ENCODE measurements at regions not wholly inside any gene's neighbourhood (a gene's known extent, or its start where the extent isn't known, plus 50 kb on each side); places are given as distances from the start of the nearest gene placed in this dataset.

GRCh38 chr4:45099471-45099870, 373.1 kb upstream of the GNPDA2 start:
- Mint-ChIP-seq H3K36me3 (no peaks in the 10 kb centered on the region), H3K27me3 (no peaks in the 10 kb centered on the region), H3K27ac (no peak overlapping the region), H3K4me3 (no peak overlapping the region), H3K4me1 (no peaks in the 10 kb centered on the region), H3K9me3 (peaks cover 3 to 4% of the 10 kb centered on the region in 2 donors)
- DNase-seq: no peak
- no peak for ATAC-seq (replicated peaks)

DNA sequence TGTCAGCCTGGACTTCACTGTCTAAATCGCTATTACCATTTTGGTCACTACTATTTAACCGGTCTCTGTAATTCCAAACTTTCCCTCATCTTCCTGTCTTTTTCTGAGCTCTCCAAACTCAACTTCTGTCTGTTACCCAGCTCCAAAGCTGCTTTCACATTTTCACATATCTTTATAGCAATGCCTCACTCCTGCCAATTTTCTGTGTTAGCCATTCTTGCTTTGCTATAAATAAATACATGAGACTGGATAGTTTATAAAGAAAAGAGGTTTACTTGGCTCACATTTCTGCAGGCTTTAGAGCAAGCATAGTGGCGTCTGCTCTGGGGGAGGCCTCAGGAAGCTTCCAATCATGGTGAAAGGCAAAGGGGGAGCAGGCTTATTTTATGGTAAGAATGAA, 368.3 kb upstream of the GNPDA2 start:
- Mint-ChIP-seq H3K4me1 (no peaks in the 10 kb centered on the region), H3K9me3 (peaks cover 14 to 17% of the 10 kb centered on the region in 2 donors), H3K27ac (no peak overlapping the region), H3K4me3 (no peak overlapping the region), H3K36me3 (no peaks in the 10 kb centered on the region), H3K27me3 (no peaks in the 10 kb centered on the region)
- ATAC-seq (replicated peaks) (no peak), DNase-seq (no peak)

DNA sequence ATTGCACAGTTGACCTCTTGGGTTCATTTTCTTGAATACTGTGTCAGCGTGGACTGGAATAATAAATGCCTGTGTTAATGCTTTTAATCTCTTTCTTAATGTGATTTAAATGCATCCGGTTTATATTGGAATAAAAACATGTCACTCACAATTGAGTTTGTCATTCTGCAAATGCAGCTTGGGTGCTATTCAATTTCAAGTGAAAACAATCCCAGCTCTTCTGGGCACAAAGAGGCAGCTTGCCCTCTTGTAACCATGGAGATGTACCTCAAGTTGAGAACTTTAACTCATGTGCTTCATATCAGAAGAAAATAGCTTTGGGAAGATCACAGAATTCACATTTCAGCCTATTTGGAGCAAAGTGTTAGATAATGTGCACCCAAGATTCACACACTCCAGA, 355.7 kb upstream of the GNPDA2 start:
- Mint-ChIP-seq H3K27ac (no peak overlapping the region), H3K4me1 (no peaks in the 10 kb centered on the region), H3K9me3 (peaks cover 8 to 12% of the 10 kb centered on the region in 2 donors), H3K27me3 (no peaks in the 10 kb centered on the region), H3K36me3 (no peaks in the 10 kb centered on the region), H3K4me3 (no peak overlapping the region)
- DNase-seq: no peak
- no peak for ATAC-seq (replicated peaks)

DNA sequence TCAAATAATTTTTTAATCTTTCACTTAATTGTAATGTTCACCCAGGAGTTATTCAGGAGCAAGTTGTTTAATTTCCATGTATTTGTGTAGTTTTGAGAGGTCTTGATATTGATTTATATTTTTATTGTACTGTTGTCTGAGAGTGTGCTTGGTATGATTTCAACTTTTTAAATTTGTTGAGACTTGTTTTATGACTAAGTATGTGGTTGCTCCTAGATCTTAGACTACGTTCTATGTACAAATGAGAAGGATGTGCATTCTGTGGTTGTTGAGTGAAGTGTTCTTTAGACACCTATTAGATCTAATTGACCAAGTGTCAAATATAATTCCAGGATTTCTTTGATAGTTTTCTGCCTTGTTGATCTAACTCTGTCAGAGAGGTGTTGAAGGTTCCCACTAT, 353.3 kb upstream of the GNPDA2 start:
- Mint-ChIP-seq H3K27ac (no peak overlapping the region), H3K9me3 (peaks cover 8 to 12% of the 10 kb centered on the region in 2 donors), H3K27me3 (no peaks in the 10 kb centered on the region), H3K36me3 (no peaks in the 10 kb centered on the region), H3K4me1 (no peaks in the 10 kb centered on the region), H3K4me3 (no peak overlapping the region)
- DNase-seq: no peak
- ATAC-seq (replicated peaks): no peak

- Mint-ChIP-seq H3K4me1 (no peaks in the 10 kb centered on the region), H3K4me3 (no peak overlapping the region), H3K36me3 (no peaks in the 10 kb centered on the region), H3K9me3 (peaks cover 7 to 8% of the 10 kb centered on the region in 2 donors), H3K27me3 (no peaks in the 10 kb centered on the region), H3K27ac (no peak overlapping the region)
- ATAC-seq (replicated peaks) (no peak), DNase-seq (no peak)
Observed at GRCh38 chr4:45078201-45078600, 351.8 kb upstream of the GNPDA2 start.

DNA sequence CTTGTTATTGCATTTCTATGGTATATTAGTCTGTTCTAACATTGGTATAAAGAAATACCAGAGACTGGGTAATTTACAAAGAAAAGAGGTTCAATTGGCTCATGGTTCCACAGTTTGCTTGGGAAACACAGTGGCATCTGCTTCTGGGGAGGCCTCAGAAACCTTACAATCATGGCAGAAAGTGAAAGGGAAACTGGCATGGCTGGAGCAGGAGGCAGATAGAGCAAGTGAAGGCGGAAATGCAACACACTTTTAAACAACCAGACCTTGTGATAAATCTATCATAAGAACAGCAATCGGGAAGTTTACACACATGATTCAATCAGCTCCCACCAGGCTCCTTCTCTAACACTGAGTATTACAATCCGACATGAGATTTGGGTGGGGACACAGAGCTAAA, 346.6 kb upstream of the GNPDA2 start:
- no peak overlapping the region for H3K27ac Mint-ChIP-seq
- ATAC-seq (replicated peaks): no peak
- no peak overlapping the region for H3K4me3 Mint-ChIP-seq

DNA sequence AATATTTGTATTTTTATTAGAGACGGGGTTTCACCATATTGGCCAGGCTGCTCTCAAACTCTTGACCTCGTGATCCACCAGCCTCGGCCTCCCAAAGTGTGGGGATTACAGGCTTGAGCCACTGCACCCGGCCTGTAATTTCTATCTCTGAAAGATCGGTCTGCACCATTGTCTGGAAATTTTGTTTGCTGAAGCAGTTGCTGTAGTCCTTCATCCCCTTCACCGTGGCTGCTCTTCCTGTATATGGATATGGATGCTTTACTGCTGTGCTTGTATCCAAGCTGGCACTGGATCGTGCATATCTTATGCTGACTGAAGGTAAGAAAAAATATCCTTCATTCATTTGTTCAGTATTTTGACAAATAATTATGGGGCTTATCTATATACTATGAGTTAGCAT, 338.4 kb upstream of the GNPDA2 start:
- Mint-ChIP-seq H3K9me3 (peaks cover 13% of the 10 kb centered on the region in 2 donors), H3K27ac (no peak overlapping the region), H3K27me3 (no peaks in the 10 kb centered on the region), H3K4me3 (no peak overlapping the region), H3K36me3 (no peaks in the 10 kb centered on the region), H3K4me1 (no peaks in the 10 kb centered on the region)
- DNase-seq (no peak), ATAC-seq (replicated peaks) (no peak)

More for the DNA sequence above, 346.6 kb upstream of the GNPDA2 start:
- no peaks in the 10 kb centered on the region for H3K36me3 Mint-ChIP-seq
- H3K9me3 Mint-ChIP-seq: peaks cover 5 to 10% of the 10 kb centered on the region in 2 donors
- no peaks in the 10 kb centered on the region for H3K4me1 Mint-ChIP-seq
- H3K27me3 Mint-ChIP-seq: no peaks in the 10 kb centered on the region
- DNase-seq: no peak

DNA sequence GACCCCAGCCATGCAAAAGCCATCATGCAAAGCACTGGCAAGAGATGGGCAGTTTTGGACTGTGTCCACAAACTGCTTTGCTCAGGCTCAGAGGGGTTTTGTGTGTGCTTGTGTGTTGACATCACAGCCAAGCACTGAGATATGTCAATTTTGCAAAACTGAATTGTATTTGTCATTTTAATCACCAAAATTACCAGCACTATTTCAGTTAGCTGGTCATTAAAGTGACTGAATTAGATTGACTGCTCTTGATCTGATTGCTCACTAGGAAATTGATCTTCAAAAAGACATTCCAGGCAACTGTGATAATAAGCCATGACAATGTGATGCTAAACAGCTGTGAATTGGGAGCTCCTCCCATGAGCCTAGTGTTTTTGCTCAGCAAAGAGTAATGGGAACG, 337.3 kb upstream of the GNPDA2 start:
- ATAC-seq (replicated peaks) (no peak), DNase-seq (no peak)
- Mint-ChIP-seq H3K4me1 (no peaks in the 10 kb centered on the region), H3K36me3 (no peaks in the 10 kb centered on the region), H3K27me3 (no peaks in the 10 kb centered on the region), H3K4me3 (no peak overlapping the region), H3K9me3 (peaks cover 9 to 13% of the 10 kb centered on the region in 2 donors), H3K27ac (no peak overlapping the region)

- Mint-ChIP-seq H3K36me3 (no peaks in the 10 kb centered on the region), H3K9me3 (peaks cover 10 to 13% of the 10 kb centered on the region in 2 donors), H3K4me1 (no peaks in the 10 kb centered on the region), H3K27me3 (no peaks in the 10 kb centered on the region), H3K27ac (no peak overlapping the region), H3K4me3 (no peak overlapping the region)
- no peak for ATAC-seq (replicated peaks)
- DNase-seq: no peak
Observed at GRCh38 chr4:45062935-45063545, 336.7 kb upstream of the GNPDA2 start.

DNA sequence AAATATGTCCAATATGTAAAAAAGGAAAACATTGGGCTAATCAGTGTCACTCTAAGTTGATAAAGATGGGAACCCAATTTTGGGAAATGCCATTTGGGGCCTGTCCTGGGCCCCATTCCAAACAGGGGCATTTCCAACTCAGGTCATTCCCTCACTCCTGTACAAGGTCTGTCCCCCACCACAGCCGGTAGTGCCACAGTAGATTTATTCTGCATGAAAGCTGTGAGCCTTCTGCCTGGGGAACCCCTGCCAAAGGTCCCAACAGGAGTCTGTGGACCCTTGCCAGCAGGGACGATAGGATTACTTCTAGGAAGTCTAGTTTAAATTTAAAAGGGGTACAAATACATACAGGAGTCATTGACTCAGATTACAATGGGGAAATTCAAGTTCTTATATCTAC, 317.6 kb upstream of the GNPDA2 start:
- no peak for DNase-seq
- Mint-ChIP-seq H3K9me3 (peaks cover 4 to 10% of the 10 kb centered on the region in 2 donors), H3K27me3 (no peaks in the 10 kb centered on the region), H3K4me3 (no peak overlapping the region), H3K27ac (no peak overlapping the region), H3K36me3 (no peaks in the 10 kb centered on the region), H3K4me1 (no peaks in the 10 kb centered on the region)
- no peak for ATAC-seq (replicated peaks)

GRCh38 chr4:45036677-45037076, 310.3 kb upstream of the GNPDA2 start:
- no peaks in the 10 kb centered on the region for H3K4me1 Mint-ChIP-seq
- H3K36me3 Mint-ChIP-seq: no peaks in the 10 kb centered on the region
- H3K4me3 Mint-ChIP-seq: no peak overlapping the region
- no peak overlapping the region for H3K27ac Mint-ChIP-seq
- DNase-seq: no peak
- ATAC-seq (replicated peaks): no peak
- H3K9me3 Mint-ChIP-seq: peaks cover 0 to 2% of the 10 kb centered on the region in 2 donors
- no peaks in the 10 kb centered on the region for H3K27me3 Mint-ChIP-seq

DNA sequence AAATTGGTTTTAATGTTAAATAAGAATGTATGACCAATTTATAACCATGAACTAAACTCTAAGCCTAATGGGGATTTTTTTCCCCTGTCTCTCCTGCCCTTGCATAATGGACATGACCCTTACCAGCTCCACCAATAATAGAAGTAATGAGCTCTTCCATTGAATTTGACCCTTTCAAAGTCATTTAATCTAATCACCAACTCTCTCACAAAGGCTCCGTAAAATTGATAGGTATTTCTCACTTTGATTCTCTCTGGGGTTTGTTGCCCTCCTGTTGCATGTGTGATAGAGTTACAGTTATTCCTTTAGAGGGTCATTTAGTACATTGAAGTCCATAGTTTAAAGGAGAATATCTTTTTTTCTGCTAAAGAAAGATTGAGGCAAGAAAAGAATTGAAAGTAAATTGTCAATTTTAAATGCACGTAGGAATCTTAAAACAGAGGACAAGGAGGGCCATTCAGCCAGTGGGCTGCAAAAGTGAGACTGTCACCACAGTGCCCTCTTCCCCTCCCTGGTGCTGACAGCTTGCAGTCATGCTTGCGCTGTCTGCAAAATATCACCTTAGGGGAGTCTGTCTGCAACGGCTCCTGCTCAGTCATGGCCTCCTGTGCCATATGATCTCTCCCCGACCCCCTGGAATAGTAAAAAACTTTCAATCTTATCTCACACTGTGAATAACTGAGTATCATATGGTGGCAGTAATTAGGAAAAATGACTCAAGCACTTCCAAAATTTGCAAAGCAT, 307.5 kb upstream of the GNPDA2 start:
- Mint-ChIP-seq H3K9me3 (peaks cover 4 to 5% of the 10 kb centered on the region in 2 donors), H3K4me1 (no peaks in the 10 kb centered on the region), H3K27me3 (no peaks in the 10 kb centered on the region), H3K27ac (no peak overlapping the region), H3K4me3 (no peak overlapping the region), H3K36me3 (no peaks in the 10 kb centered on the region)
- ATAC-seq (replicated peaks) (no peak), DNase-seq (no peak)

DNA sequence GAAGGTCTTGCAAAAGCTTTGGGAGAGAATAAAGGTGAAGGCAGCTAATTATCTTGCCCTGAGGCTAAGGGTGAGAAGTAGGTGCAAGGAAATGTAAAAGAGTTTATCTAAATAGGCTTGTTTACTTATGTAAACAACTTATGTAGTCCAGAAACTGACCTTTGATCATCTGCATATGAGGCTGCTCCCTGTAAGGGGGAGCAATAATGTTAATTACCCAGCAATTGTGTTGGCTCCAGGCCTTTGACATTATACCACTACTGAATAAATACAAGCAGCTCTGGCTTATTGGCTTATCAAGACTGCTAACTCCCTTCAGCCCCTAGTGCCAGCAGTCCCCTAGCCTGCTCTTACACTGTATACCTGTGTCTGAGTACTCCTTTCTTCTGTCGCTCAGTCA, 303.7 kb upstream of the GNPDA2 start:
- Mint-ChIP-seq H3K4me3 (no peak overlapping the region), H3K27ac (no peak overlapping the region), H3K9me3 (peaks cover 7 to 8% of the 10 kb centered on the region in 2 donors), H3K4me1 (no peaks in the 10 kb centered on the region), H3K27me3 (no peaks in the 10 kb centered on the region), H3K36me3 (no peaks in the 10 kb centered on the region)
- ATAC-seq (replicated peaks): no peak
- no peak for DNase-seq

DNA sequence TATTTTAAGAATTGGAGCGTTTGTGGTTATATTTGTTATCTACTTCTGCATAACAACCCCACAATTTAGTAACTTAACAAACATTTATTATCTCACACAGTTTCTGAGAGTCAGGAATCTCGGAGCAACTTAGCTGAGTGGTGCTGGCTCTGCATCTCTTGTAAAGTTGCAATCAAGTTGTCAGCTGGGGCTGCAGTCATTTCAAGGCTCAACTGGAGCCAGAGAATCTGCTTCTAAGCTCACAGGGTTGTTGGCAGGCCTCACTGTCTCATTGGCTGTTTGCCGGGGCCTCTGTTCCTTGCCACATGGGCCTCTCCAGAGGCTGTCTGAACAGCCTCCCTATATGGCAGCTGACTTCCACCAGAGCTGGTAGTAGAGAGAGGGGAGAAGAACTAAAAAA, 281.2 kb upstream of the GNPDA2 start:
- ATAC-seq (replicated peaks): no peak
- Mint-ChIP-seq H3K4me3 (no peak overlapping the region), H3K9me3 (no peaks in the 10 kb centered on the region), H3K4me1 (no peaks in the 10 kb centered on the region), H3K36me3 (no peaks in the 10 kb centered on the region), H3K27me3 (no peaks in the 10 kb centered on the region), H3K27ac (no peak overlapping the region)
- no peak for DNase-seq

DNA sequence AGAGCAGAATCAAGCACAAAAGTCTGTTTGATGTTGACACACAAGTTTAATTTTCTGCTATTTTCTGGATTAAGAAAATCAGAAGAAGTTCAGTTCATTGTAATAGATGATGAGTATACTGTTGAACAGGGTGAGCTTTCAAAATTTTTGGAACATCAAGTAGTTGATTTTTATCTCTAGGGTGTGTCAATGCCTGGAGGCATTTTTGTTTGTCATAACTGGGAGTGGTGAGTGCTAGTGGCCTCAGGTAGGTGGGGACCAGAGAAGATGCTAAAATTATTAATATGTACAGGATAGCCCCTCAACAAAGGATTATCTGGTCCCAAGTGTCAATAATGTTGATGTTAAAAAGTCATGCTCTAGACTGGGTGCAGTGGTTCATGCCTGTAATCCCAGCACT, 279.7 kb upstream of the GNPDA2 start:
- no peak for ATAC-seq (replicated peaks)
- no peak for DNase-seq
- Mint-ChIP-seq H3K4me1 (no peaks in the 10 kb centered on the region), H3K9me3 (no peaks in the 10 kb centered on the region), H3K27me3 (no peaks in the 10 kb centered on the region), H3K27ac (no peak overlapping the region), H3K4me3 (no peak overlapping the region), H3K36me3 (no peaks in the 10 kb centered on the region)
